Fibroblast of lung (primary cell): ENCODE measurements at regions not wholly inside any gene's neighbourhood (a gene's known extent, or its start where the extent isn't known, plus 50 kb on each side); places are given as distances from the start of the nearest gene placed in this dataset.

ENCODE experiments used
- DNase-seq, 2 donors: peaks; one replicate each; pipeline versions ENCODE4 v3.0.0 to v3.0.0-alpha.2; 2010; ENCODE audit warnings: low read depth in 2 of 2
- H2AFZ ChIP-seq: 2 replicates; pipeline ENCODE4 v1.5.1; 2012; ENCODE audit warnings: low read length, control low read depth, inconsistent platforms
- H3K27ac ChIP-seq: 2 replicates; pipeline ENCODE4 v1.5.1; 2011; ENCODE audit warnings: low read length, control low read depth; ENCODE audit not compliant: insufficient read depth
- H3K27me3 ChIP-seq: 2 replicates; pipeline ENCODE4 v1.5.1; 2011; ENCODE audit warnings: mild to moderate bottlenecking, low read length; ENCODE audit not compliant: control insufficient read depth, insufficient read depth
- H3K36me3 ChIP-seq: 2 replicates; pipeline ENCODE4 v1.5.1; 2011; ENCODE audit warnings: low read length; ENCODE audit not compliant: control insufficient read depth, insufficient read depth
- H3K4me1 ChIP-seq: 2 replicates; pipeline ENCODE4 v1.5.1; 2011; ENCODE audit warnings: low read length; ENCODE audit not compliant: control insufficient read depth, insufficient read depth; ENCODE audit errors: extremely low read depth
- H3K4me2 ChIP-seq: 2 replicates; pipeline ENCODE4 v1.5.1; 2011; ENCODE audit warnings: low read length, control low read depth; ENCODE audit not compliant: insufficient read depth; ENCODE audit errors: extremely low read depth
- H3K4me3 ChIP-seq, 4 experiments: fragments of 200-600 bp in 1 of 4; sonication (generic) in 1 of 4; replicated peaks in 1 of 4; 2 replicates each; pipeline ENCODE4 v1.5.1; 2011 to 2016; ENCODE audit warnings: low read length in 4 of 4, low read depth in 3 of 4, mild to moderate bottlenecking in 3 of 4, control low read depth in 2 of 4, inconsistent platforms in 1 of 4, mixed read lengths in 1 of 4; ENCODE audit not compliant: insufficient read depth in 1 of 4; ENCODE audit errors: control extremely low read depth in 1 of 4
- H3K79me2 ChIP-seq: 2 replicates; pipeline ENCODE4 v1.5.1; 2012; ENCODE audit warnings: mild to moderate bottlenecking, low read length, inconsistent platforms; ENCODE audit not compliant: control insufficient read depth, insufficient read depth
- H3K9ac ChIP-seq: 2 replicates; pipeline ENCODE4 v1.5.1; 2011; ENCODE audit warnings: mild to moderate bottlenecking, low read length, control low read depth; ENCODE audit not compliant: insufficient read depth
- H3K9me3 ChIP-seq: 2 replicates; pipeline ENCODE4 v1.5.1; 2012; ENCODE audit warnings: low read depth, low read length; ENCODE audit not compliant: control insufficient read depth, insufficient read depth
- H4K20me1 ChIP-seq: 2 replicates; pipeline ENCODE4 v1.5.1; 2011; ENCODE audit warnings: low read length; ENCODE audit not compliant: control insufficient read depth, insufficient read depth; ENCODE audit errors: extremely low read depth
- CTCF ChIP-seq, 2 donors: IDR thresholded peaks in 1 of 2; conservative IDR thresholded peaks in 1 of 2; 1 replicate in 1 of 2; 2 replicates in 1 of 2; pipeline ENCODE4 v1.5.1; 2011 to 2012; ENCODE audit warnings: low read length in 2 of 2, control low read depth in 1 of 2, inconsistent platforms in 1 of 2, low read depth in 1 of 2, mild to moderate bottlenecking in 1 of 2
- EZH2 ChIP-seq: IDR thresholded peaks from 2 replicates; pipeline ENCODE4 v1.5.1; 2012; ENCODE audit warnings: low read length, control low read depth, mild to moderate bottlenecking; ENCODE audit errors: missing control alignments

- Histone ChIP-seq H3K9me3 (no peaks in the 10 kb centered on the region), H4K20me1 (no peaks in the 10 kb centered on the region), H3K36me3 (no peaks in the 10 kb centered on the region), H3K79me2 (no peaks in the 10 kb centered on the region), H3K27ac (no peak overlapping the region), H3K27me3 (no peaks in the 10 kb centered on the region), H3K4me1 (no peaks in the 10 kb centered on the region), H3K4me2 (no peak overlapping the region), H3K9ac (no peak overlapping the region), H3K4me3 (no peak overlapping the region), H2AFZ (no peak overlapping the region)
- no peak for TF ChIP-seq EZH2
- TF ChIP-seq CTCF (conservative IDR thresholded peaks at IDR 0.05 in 1 of 2, IDR thresholded peaks at IDR 0.05 in 1 of 2; ENCODE audit: low read depth in 1 of 2, low read length in 2 of 2), result no peak
- DNase-seq, result no peak
These were observed 412.7 kb downstream of the PIK3R1 start for GRCh38 chr5:68628082-68628814.

DNA sequence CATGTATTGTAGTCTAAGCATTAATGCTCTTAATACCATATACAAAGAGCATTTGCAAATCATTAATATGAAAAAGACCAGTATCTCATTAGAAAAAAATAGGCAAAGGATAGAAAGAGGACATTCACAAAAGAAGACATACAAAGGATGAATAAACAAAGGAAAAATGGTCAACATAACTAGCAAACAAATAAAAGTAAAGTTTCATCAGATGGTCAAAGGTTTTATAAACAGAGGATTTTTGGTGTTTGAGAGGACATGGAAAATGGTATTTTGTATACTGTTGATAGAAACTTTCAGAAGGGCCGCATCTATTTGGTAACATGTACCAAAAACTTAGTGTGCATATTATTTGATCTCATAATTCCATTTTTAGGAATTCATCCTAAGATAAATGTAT, 414.8 kb downstream of the PIK3R1 start:
- Histone ChIP-seq H3K4me3 (no peak overlapping the region), H4K20me1 (no peaks in the 10 kb centered on the region), H3K27me3 (no peaks in the 10 kb centered on the region), H3K79me2 (no peaks in the 10 kb centered on the region), H3K4me1 (no peaks in the 10 kb centered on the region), H3K4me2 (no peak overlapping the region), H3K9me3 (no peaks in the 10 kb centered on the region), H2AFZ (no peak overlapping the region), H3K9ac (no peak overlapping the region), H3K27ac (no peak overlapping the region), H3K36me3 (no peaks in the 10 kb centered on the region)
- TF ChIP-seq EZH2 (no peak), CTCF (conservative IDR thresholded peaks at IDR 0.05 in 1 of 2, IDR thresholded peaks at IDR 0.05 in 1 of 2; ENCODE audit: low read depth in 1 of 2, low read length in 2 of 2) (no peak)
- no peak for DNase-seq

GRCh38 chr5:68631884-68632283, 416.3 kb downstream of the PIK3R1 start:
- no peak for TF ChIP-seq CTCF (conservative IDR thresholded peaks at IDR 0.05 in 1 of 2, IDR thresholded peaks at IDR 0.05 in 1 of 2; ENCODE audit: low read depth in 1 of 2, low read length in 2 of 2)
- no peak for TF ChIP-seq EZH2
- Histone ChIP-seq H3K4me2 (no peak overlapping the region), H3K79me2 (no peaks in the 10 kb centered on the region), H3K4me3 (no peak overlapping the region), H2AFZ (no peak overlapping the region), H3K9me3 (no peaks in the 10 kb centered on the region), H4K20me1 (no peaks in the 10 kb centered on the region), H3K4me1 (no peaks in the 10 kb centered on the region), H3K27ac (no peak overlapping the region), H3K27me3 (no peaks in the 10 kb centered on the region), H3K9ac (no peak overlapping the region), H3K36me3 (no peaks in the 10 kb centered on the region)
- DNase-seq, result no peak
